ENCODE measurements at regions not wholly inside any gene's neighbourhood (a gene's known extent, or its start where the extent isn't known, plus 50 kb on each side); places are given as distances from the start of the nearest gene placed in this dataset.

DNA sequence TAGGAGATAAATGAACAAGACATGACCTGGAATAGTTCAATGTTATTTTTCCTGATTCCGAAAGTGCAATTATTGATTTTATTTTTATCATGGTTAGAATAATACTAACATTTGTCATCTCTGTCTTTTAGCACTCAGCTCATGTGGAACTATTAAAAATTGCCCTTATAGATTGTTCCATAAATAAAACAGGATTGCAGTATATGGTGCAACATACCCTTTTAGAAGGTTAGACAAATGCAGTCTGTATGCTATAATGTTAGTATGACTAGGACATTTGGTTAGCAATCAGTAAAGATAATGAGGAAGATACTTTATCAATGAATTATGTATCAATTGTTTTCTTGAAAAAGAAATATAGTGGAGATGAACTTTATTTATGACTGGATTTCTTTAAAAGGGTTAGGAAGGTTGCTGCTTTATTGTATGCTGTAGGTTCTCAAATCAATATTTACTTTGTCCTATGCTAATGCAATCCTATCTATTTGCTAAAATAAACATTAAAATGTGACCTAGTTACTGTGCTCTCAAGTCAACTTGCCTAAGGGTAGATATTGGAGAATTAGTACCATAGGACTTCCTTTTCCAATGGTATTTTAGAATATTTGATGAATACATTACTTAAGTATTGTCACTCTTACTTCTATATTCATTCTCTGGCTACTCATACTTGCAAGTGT is 348.9 kb upstream of the ISL1 start:
- Mint-ChIP-seq H3K27me3 (no peaks in the 10 kb centered on the region), H3K4me3 (no peak overlapping the region)

GRCh38 chr5:51039424-51040329 is 343.6 kb upstream of the ISL1 start:
- Mint-ChIP-seq H3K36me3 (ENCODE audit: low read depth) (no peaks in the 10 kb centered on the region), H3K4me1 (ENCODE audit: low read depth) (no peaks in the 10 kb centered on the region), H3K9me3 (no peaks in the 10 kb centered on the region), H3K4me3 (no peak overlapping the region), H3K27ac (no peak overlapping the region), H3K27me3 (peaks cover 1% of the 10 kb centered on the region)
- intact Hi-C loops (cut with micrococcal nuclease), result no loop called here

More for the DNA sequence above, 348.9 kb upstream of the ISL1 start:
- no peaks in the 10 kb centered on the region for H3K9me3 Mint-ChIP-seq
- no peaks in the 10 kb centered on the region for H3K4me1 Mint-ChIP-seq (ENCODE audit: low read depth)
- no peak overlapping the region for H3K27ac Mint-ChIP-seq
- intact Hi-C loops (cut with micrococcal nuclease), result no loop called here
- no peaks in the 10 kb centered on the region for H3K36me3 Mint-ChIP-seq (ENCODE audit: low read depth)

DNA sequence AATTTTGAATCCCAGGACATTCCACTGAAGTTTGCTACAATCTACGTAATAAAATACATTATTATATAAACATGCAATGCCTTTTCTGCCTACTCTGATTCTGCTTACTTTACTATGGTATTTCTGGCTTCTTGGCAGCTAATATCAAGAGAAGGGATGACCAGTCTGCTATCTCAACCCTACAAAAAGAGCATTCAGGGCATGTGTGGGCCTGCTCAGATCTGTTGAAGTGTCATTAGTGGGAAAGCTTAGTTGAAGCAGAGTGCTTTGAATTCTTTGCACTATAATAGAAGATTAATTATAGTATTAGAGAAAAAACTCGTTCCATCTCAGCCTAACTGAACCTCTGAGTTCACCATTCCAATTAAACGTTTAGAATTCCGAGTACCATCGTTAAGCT is 339.5 kb upstream of the ISL1 start:
- Mint-ChIP-seq H3K27me3 (peaks cover 1% of the 10 kb centered on the region), H3K9me3 (no peaks in the 10 kb centered on the region), H3K4me1 (ENCODE audit: low read depth) (no peaks in the 10 kb centered on the region), H3K4me3 (no peak overlapping the region), H3K36me3 (ENCODE audit: low read depth) (no peaks in the 10 kb centered on the region), H3K27ac (no peak overlapping the region)
- intact Hi-C loops (cut with micrococcal nuclease), result no loop called here

GRCh38 chr5:51047369-51047768 is 335.9 kb upstream of the ISL1 start:
- Mint-ChIP-seq H3K36me3 (ENCODE audit: low read depth) (no peaks in the 10 kb centered on the region), H3K9me3 (no peaks in the 10 kb centered on the region)

GRCh38 chr5:51053361-51053760 is 329.9 kb upstream of the ISL1 start:
- Mint-ChIP-seq H3K27ac (no peak overlapping the region), H3K36me3 (ENCODE audit: low read depth) (no peaks in the 10 kb centered on the region), H3K4me1 (ENCODE audit: low read depth) (no peaks in the 10 kb centered on the region), H3K27me3 (no peaks in the 10 kb centered on the region), H3K9me3 (no peaks in the 10 kb centered on the region), H3K4me3 (no peak overlapping the region)
- intact Hi-C loops (cut with micrococcal nuclease), result no loop called here

More at GRCh38 chr5:51047369-51047768, 335.9 kb upstream of the ISL1 start:
- Mint-ChIP-seq H3K4me3 (no peak overlapping the region), H3K4me1 (ENCODE audit: low read depth) (no peaks in the 10 kb centered on the region), H3K27ac (no peak overlapping the region), H3K27me3 (no peaks in the 10 kb centered on the region)
- intact Hi-C loops (cut with micrococcal nuclease), result no loop called here

GRCh38 chr5:51060953-51061352 is 322.3 kb upstream of the ISL1 start:
- no peak overlapping the region for H3K27ac Mint-ChIP-seq
- no peaks in the 10 kb centered on the region for H3K36me3 Mint-ChIP-seq (ENCODE audit: low read depth)
- H3K27me3 Mint-ChIP-seq, result no peaks in the 10 kb centered on the region
- peaks cover 31% of the 10 kb centered on the region for H3K9me3 Mint-ChIP-seq
- H3K4me1 Mint-ChIP-seq (ENCODE audit: low read depth), result no peaks in the 10 kb centered on the region
- intact Hi-C loops (cut with micrococcal nuclease), result no loop called here
- H3K4me3 Mint-ChIP-seq, result no peak overlapping the region

DNA sequence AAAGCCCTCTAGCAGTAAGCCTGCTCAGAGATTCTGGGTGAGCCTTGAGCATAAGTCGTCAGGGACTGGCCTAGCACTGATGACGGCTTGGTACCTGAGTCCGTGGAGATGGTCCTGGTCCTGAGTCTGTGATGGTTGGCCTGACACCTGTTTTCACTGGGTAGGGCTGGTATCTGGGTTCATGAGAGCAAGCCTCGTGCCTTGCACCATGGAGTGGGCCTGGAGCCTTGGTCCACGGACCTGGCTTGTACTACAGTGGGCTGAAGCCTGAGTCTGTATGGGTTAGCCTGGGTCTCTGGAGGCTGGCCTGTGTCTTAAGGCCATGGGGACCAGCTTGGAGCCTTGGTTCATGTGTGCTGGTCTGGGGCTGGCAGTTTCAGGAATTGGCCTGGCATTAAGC is 310.3 kb upstream of the ISL1 start:
- intact Hi-C loops (cut with micrococcal nuclease), result no loop called here
- Mint-ChIP-seq H3K4me3 (no peak overlapping the region), H3K9me3 (peaks cover 23% of the 10 kb centered on the region), H3K27me3 (no peaks in the 10 kb centered on the region), H3K36me3 (ENCODE audit: low read depth) (no peaks in the 10 kb centered on the region), H3K4me1 (ENCODE audit: low read depth) (no peaks in the 10 kb centered on the region), H3K27ac (no peak overlapping the region)

- Mint-ChIP-seq H3K27me3 (no peaks in the 10 kb centered on the region), H3K4me3 (no peak overlapping the region), H3K27ac (no peak overlapping the region), H3K4me1 (ENCODE audit: low read depth) (no peaks in the 10 kb centered on the region), H3K9me3 (peaks cover 9% of the 10 kb centered on the region), H3K36me3 (ENCODE audit: low read depth) (no peaks in the 10 kb centered on the region)
- intact Hi-C loops (cut with micrococcal nuclease), result no loop called here
These were observed 300.5 kb upstream of the ISL1 start for GRCh38 chr5:51082741-51083140.

- Mint-ChIP-seq H3K4me3 (no peak overlapping the region), H3K36me3 (ENCODE audit: low read depth) (no peaks in the 10 kb centered on the region), H3K27ac (no peak overlapping the region), H3K27me3 (no peaks in the 10 kb centered on the region), H3K4me1 (ENCODE audit: low read depth) (no peaks in the 10 kb centered on the region), H3K9me3 (no peaks in the 10 kb centered on the region)
- intact Hi-C loops (cut with micrococcal nuclease), result no loop called here
These were observed 291.4 kb upstream of the ISL1 start for GRCh38 chr5:51091816-51092215.

- intact Hi-C loops (cut with micrococcal nuclease), result no loop called here
- H3K9me3 Mint-ChIP-seq, result peaks cover 9% of the 10 kb centered on the region
- H3K27ac Mint-ChIP-seq, result no peak overlapping the region
- H3K4me3 Mint-ChIP-seq, result no peak overlapping the region
- H3K27me3 Mint-ChIP-seq, result no peaks in the 10 kb centered on the region
- H3K4me1 Mint-ChIP-seq (ENCODE audit: low read depth), result no peaks in the 10 kb centered on the region
- H3K36me3 Mint-ChIP-seq (ENCODE audit: low read depth), result no peaks in the 10 kb centered on the region
These were observed 287.8 kb upstream of the ISL1 start for GRCh38 chr5:51095486-51095885.

DNA sequence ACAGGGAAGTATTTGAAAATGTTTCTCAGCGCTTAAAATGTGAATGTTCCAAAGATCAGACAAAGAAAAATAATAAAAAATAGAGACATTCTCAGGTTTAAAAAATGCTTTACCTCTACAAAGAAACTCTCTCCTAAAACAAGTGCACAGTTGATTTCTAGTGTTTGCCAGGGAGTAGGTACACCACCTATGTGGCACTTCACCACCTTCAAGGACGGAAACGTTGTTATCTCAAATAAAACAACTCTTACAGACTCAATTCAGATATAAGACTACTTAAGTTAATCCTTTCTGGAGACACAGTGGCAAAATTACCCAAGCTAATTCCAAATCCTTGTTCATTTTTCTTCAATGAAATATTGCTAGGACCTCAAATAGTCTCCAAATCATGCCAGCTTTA is 286.4 kb upstream of the ISL1 start:
- Mint-ChIP-seq H3K36me3 (ENCODE audit: low read depth) (no peaks in the 10 kb centered on the region), H3K4me1 (ENCODE audit: low read depth) (no peaks in the 10 kb centered on the region), H3K27me3 (no peaks in the 10 kb centered on the region), H3K9me3 (peaks cover 18% of the 10 kb centered on the region), H3K27ac (no peak overlapping the region), H3K4me3 (no peak overlapping the region)
- intact Hi-C loops (cut with micrococcal nuclease), result no loop called here

DNA sequence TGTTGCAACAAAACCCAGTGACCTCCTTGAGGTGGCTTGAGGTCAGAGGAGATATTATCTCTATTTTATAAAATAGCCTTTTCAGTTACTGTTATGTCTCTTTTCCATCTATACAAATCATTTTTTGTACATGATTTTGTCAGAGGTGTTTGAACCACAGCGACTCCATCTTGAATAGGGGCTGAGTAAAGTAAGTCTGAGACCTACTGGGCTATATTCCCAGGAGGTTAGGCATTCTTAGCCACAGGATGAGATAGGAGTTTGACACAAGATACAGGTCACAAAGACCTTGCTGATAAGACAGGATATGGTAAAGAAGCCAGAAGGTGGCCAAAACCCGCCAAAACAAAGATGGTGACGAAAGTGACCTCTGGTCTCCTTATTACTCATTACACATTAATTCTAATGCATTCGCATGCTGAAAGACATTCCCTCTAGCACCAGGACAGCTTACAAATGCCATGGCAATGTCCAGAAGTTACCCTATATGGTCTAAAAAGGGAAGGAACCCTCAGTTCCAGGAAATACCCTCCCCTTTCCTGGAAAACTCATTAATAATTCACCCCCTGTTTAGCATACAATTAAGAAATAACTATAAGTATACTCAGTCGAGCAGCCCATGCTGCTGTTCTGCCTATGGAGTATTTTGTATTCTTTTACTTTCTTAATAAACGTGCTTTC is 283.9 kb upstream of the ISL1 start:
- Mint-ChIP-seq H3K27me3 (no peaks in the 10 kb centered on the region), H3K4me1 (ENCODE audit: low read depth) (no peaks in the 10 kb centered on the region), H3K4me3 (no peak overlapping the region), H3K9me3 (peaks cover 18% of the 10 kb centered on the region), H3K27ac (no peak overlapping the region), H3K36me3 (ENCODE audit: low read depth) (no peaks in the 10 kb centered on the region)
- intact Hi-C loops (cut with micrococcal nuclease), result no loop called here

GRCh38 chr5:51104556-51104955 is 278.7 kb upstream of the ISL1 start:
- H3K27me3 Mint-ChIP-seq, result no peaks in the 10 kb centered on the region
- H3K4me1 Mint-ChIP-seq (ENCODE audit: low read depth), result no peaks in the 10 kb centered on the region
- H3K27ac Mint-ChIP-seq, result no peak overlapping the region
- no peaks in the 10 kb centered on the region for H3K36me3 Mint-ChIP-seq (ENCODE audit: low read depth)
- no peak overlapping the region for H3K4me3 Mint-ChIP-seq
- H3K9me3 Mint-ChIP-seq, result peaks cover 20% of the 10 kb centered on the region
- intact Hi-C loops (cut with micrococcal nuclease), result no loop called here

- Mint-ChIP-seq H3K36me3 (ENCODE audit: low read depth) (no peaks in the 10 kb centered on the region), H3K27ac (no peak overlapping the region)
These were observed 273.4 kb upstream of the ISL1 start for GRCh38 chr5:51109786-51110410.

More at GRCh38 chr5:51109786-51110410, 273.4 kb upstream of the ISL1 start:
- Mint-ChIP-seq H3K4me3 (no peak overlapping the region), H3K9me3 (peaks cover 44% of the 10 kb centered on the region), H3K4me1 (ENCODE audit: low read depth) (no peaks in the 10 kb centered on the region), H3K27me3 (no peaks in the 10 kb centered on the region)
- intact Hi-C loops (cut with micrococcal nuclease), result no loop called here
